HEK293 (cell line): ENCODE measurements at regions not wholly inside any gene's neighbourhood (a gene's known extent, or its start where the extent isn't known, plus 50 kb on each side); places are given as distances from the start of the nearest gene placed in this dataset.

Experiments used
- CTCF ChIA-PET: fragments of 350-600 bp; formaldehyde crosslinking; extraction: SDS; loops from one replicate; lab custom pipeline; 2021; ENCODE audit warnings: antibody characterized with exemption; lab: Yijun Ruan, JAX
- POLR2A ChIA-PET: fragments of 300-600 bp; formaldehyde crosslinking; extraction: SDS; loops from one replicate; lab custom pipeline; 2020; ENCODE audit warnings: antibody characterized with exemption, inconsistent platforms; lab: Yijun Ruan, JAX
- H3K27ac ChIP-seq: fragments of 200-500 bp; sonication (Bioruptor generic); 2 replicates; pipeline ENCODE4 v1.5.1; 2014; ENCODE audit warnings: low read depth, low read length, control low read depth, inconsistent platforms; ENCODE audit errors: extremely low read depth
- H3K36me3 ChIP-seq, 2 experiments: fragments of 200-500 bp in 1 of 2; sonication (Bioruptor generic) in 1 of 2; 1 replicate in 1 of 2; 2 replicates in 1 of 2; pipeline ENCODE4 v1.5.1; 2014 to 2017; ENCODE audit warnings: inconsistent platforms in 2 of 2, low read length in 2 of 2; ENCODE audit not compliant: control insufficient read depth in 2 of 2, insufficient read depth in 1 of 2
- H3K4me1 ChIP-seq: fragments of 200-500 bp; sonication (Bioruptor generic); 2 replicates; pipeline ENCODE4 v1.5.1; 2014; ENCODE audit warnings: mild to moderate bottlenecking, low read length, inconsistent platforms; ENCODE audit not compliant: control insufficient read depth, insufficient read depth
- H3K4me3 ChIP-seq: 2 replicates; pipeline ENCODE4 v1.5.1; 2011; ENCODE audit warnings: low read depth, mild to moderate bottlenecking, control low read depth, low read length, moderate library complexity
- H3K9me3 ChIP-seq: fragments of 200-500 bp; sonication (Bioruptor generic); 2 replicates; pipeline ENCODE4 v1.5.1; 2014; ENCODE audit warnings: low read depth, low read length, inconsistent platforms; ENCODE audit not compliant: control insufficient read depth, insufficient read depth
- EGR2 ChIP-seq: fragments of 450-650 bp; formaldehyde crosslinking; IDR thresholded peaks from 2 replicates; pipeline ENCODE4 v1.5.1; 2016; ENCODE audit warnings: low read depth, missing biosample characterization, missing genetic modification characterization
- GLI4 ChIP-seq: fragments of 450-650 bp; formaldehyde crosslinking; IDR thresholded peaks from 2 replicates; pipeline ENCODE4 v1.5.1; 2016; ENCODE audit warnings: missing biosample characterization, missing genetic modification characterization
- REPIN1 ChIP-seq: fragments of 450-650 bp; formaldehyde crosslinking; IDR thresholded peaks from 2 replicates; pipeline ENCODE4 v1.5.1; 2017; ENCODE audit warnings: missing biosample characterization, missing genetic modification characterization, low read depth
- SALL2 ChIP-seq: fragments of 450-650 bp; formaldehyde crosslinking; IDR thresholded peaks from 2 replicates; pipeline ENCODE4 v1.5.0; 2017; ENCODE audit warnings: missing biosample characterization, mild to moderate bottlenecking, missing genetic modification characterization, borderline replicate concordance
- SP3 ChIP-seq: fragments of 450-650 bp; formaldehyde crosslinking; IDR thresholded peaks from 2 replicates; pipeline ENCODE4 v1.5.1; 2016; ENCODE audit warnings: missing biosample characterization, missing genetic modification characterization
- ZFHX2 ChIP-seq: fragments of 450-650 bp; formaldehyde crosslinking; conservative IDR thresholded peaks from 2 replicates; pipeline ENCODE4 v1.5.1; 2016; ENCODE audit warnings: missing biosample characterization, missing genetic modification characterization
- ZFP69B ChIP-seq: fragments of 450-650 bp; formaldehyde crosslinking; IDR thresholded peaks from 2 replicates; pipeline ENCODE4 v1.5.1; 2016; ENCODE audit warnings: missing biosample characterization, missing genetic modification characterization
- ZNF112 ChIP-seq: fragments of 450-650 bp; formaldehyde crosslinking; IDR thresholded peaks from 2 replicates; pipeline ENCODE4 v1.5.0; 2017; ENCODE audit warnings: missing biosample characterization, missing genetic modification characterization
- ZNF114 ChIP-seq: fragments of 450-650 bp; formaldehyde crosslinking; IDR thresholded peaks from 2 replicates; pipeline ENCODE4 v1.5.0; 2017; ENCODE audit warnings: missing biosample characterization, missing genetic modification characterization
- ZNF473 ChIP-seq: fragments of 450-650 bp; formaldehyde crosslinking; IDR thresholded peaks from 2 replicates; pipeline ENCODE4 v1.5.1; 2017; ENCODE audit warnings: missing biosample characterization, missing genetic modification characterization
- ZNF621 ChIP-seq: fragments of 450-650 bp; formaldehyde crosslinking; IDR thresholded peaks from 2 replicates; pipeline ENCODE4 v1.5.1; 2017; ENCODE audit warnings: missing biosample characterization, missing genetic modification characterization
- ZNF623 ChIP-seq: fragments of 450-650 bp; formaldehyde crosslinking; IDR thresholded peaks from 2 replicates; pipeline ENCODE4 v1.5.1; 2016; ENCODE audit warnings: missing biosample characterization, missing genetic modification characterization
- ZNF707 ChIP-seq: fragments of 450-650 bp; formaldehyde crosslinking; IDR thresholded peaks from 2 replicates; pipeline ENCODE4 v1.5.1; 2016; ENCODE audit warnings: missing biosample characterization, missing genetic modification characterization
- ZNF837 ChIP-seq: fragments of 450-650 bp; formaldehyde crosslinking; IDR thresholded peaks from 2 replicates; pipeline ENCODE4 v1.5.1; 2016; ENCODE audit warnings: missing biosample characterization, missing genetic modification characterization
- ZSCAN16 ChIP-seq: fragments of 450-650 bp; formaldehyde crosslinking; IDR thresholded peaks from 2 replicates; pipeline ENCODE4 v1.5.1; 2016; ENCODE audit warnings: missing biosample characterization, missing genetic modification characterization
- ZSCAN30 ChIP-seq: fragments of 450-650 bp; IDR thresholded peaks from 2 replicates; pipeline ENCODE4 v1.5.1; 2018; ENCODE audit warnings: missing biosample characterization, mild to moderate bottlenecking, missing genetic modification characterization, moderate library complexity
- ZXDB ChIP-seq: fragments of 450-650 bp; formaldehyde crosslinking; IDR thresholded peaks from 2 replicates; pipeline ENCODE4 v1.5.1; 2016; ENCODE audit warnings: missing biosample characterization, missing genetic modification characterization
- TF ChIP-seq, protein P1 (sequence below): fragments of 450-650 bp; formaldehyde crosslinking; IDR thresholded peaks from 2 replicates; pipeline ENCODE4 v1.5.1; 2016; ENCODE audit warnings: missing biosample characterization, missing genetic modification characterization
- TF ChIP-seq, protein P2 (sequence below): fragments of 450-650 bp; formaldehyde crosslinking; IDR thresholded peaks from 2 replicates; pipeline ENCODE4 v1.5.1; 2016; ENCODE audit warnings: missing biosample characterization, missing genetic modification characterization
- TF ChIP-seq, protein P3 (sequence below): fragments of 450-650 bp; formaldehyde crosslinking; IDR thresholded peaks from 2 replicates; pipeline ENCODE4 v1.5.1; 2016; ENCODE audit warnings: missing biosample characterization, missing genetic modification characterization
- TF ChIP-seq, protein P4 (sequence below): fragments of 450-650 bp; formaldehyde crosslinking; IDR thresholded peaks from 2 replicates; pipeline ENCODE4 v1.5.1; 2016; ENCODE audit warnings: missing biosample characterization, missing genetic modification characterization
- TF ChIP-seq, protein P5 (sequence below): fragments of 450-650 bp; formaldehyde crosslinking; IDR thresholded peaks from 2 replicates; pipeline ENCODE4 v1.5.1; 2017; ENCODE audit warnings: missing biosample characterization, missing genetic modification characterization

DNA sequence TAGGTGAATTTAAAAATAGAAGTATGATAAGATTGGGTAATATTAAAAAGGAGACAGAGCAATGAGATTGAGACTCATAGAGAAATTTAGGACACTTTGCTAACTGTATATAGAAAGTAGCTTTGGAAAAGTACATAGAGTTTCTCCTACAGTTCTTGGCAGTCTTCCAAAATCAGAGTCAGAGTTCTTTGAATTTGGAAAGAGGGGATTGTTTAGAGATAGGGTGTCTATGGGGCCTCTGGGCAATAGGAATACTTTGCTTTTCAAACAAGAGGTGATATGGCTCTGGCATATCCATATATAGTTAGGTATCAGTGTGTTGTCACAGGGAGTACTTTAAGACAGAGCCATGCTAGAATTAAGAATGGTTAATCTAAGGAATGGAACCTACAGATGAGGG is 477.1 kb upstream of the KCNMB2 start:
- CTCF ChIA-PET = no interaction called here
- TF ChIP-seq ZNF707 (tag by site-specific recombination) (no peak), GLI4 (no peak), SP3 (no peak), REPIN1 (tag by site-specific recombination) (no peak), ZFP69B (tag by site-specific recombination) (no peak), ZNF114 (tag by site-specific recombination) (no peak), ZNF837 (tag by site-specific recombination) (no peak), ZSCAN16 (no peak), EGR2 (tag by site-specific recombination) (no peak)
- TF ChIP-seq, protein P1, sequence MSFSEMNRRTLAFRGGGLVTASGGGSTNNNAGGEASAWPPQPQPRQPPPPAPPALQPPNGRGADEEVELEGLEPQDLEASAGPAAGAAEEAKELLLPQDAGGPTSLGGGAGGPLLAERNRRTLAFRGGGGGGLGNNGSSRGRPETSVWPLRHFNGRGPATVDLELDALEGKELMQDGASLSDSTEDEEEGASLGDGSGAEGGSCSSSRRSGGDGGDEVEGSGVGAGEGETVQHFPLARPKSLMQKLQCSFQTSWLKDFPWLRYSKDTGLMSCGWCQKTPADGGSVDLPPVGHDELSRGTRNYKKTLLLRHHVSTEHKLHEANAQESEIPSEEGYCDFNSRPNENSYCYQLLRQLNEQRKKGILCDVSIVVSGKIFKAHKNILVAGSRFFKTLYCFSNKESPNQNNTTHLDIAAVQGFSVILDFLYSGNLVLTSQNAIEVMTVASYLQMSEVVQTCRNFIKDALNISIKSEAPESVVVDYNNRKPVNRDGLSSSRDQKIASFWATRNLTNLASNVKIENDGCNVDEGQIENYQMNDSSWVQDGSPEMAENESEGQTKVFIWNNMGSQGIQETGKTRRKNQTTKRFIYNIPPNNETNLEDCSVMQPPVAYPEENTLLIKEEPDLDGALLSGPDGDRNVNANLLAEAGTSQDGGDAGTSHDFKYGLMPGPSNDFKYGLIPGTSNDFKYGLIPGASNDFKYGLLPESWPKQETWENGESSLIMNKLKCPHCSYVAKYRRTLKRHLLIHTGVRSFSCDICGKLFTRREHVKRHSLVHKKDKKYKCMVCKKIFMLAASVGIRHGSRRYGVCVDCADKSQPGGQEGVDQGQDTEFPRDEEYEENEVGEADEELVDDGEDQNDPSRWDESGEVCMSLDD (tag by site-specific recombination) = no peak
- TF ChIP-seq, protein P2, sequence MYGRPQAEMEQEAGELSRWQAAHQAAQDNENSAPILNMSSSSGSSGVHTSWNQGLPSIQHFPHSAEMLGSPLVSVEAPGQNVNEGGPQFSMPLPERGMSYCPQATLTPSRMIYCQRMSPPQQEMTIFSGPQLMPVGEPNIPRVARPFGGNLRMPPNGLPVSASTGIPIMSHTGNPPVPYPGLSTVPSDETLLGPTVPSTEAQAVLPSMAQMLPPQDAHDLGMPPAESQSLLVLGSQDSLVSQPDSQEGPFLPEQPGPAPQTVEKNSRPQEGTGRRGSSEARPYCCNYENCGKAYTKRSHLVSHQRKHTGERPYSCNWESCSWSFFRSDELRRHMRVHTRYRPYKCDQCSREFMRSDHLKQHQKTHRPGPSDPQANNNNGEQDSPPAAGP = no peak
- TF ChIP-seq, protein P3, sequence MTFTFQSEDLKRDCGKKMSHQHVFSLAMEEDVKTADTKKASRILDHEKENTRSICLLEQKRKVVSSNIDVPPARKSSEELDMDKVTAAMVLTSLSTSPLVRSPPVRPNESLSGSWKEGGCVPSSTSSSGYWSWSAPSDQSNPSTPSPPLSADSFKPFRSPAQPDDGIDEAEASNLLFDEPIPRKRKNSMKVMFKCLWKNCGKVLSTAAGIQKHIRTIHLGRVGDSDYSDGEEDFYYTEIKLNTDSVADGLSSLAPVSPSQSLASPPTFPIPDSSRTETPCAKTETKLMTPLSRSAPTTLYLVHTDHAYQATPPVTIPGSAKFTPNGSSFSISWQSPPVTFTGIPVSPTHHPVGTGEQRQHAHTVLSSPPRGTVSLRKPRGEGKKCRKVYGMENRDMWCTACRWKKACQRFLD = no peak
- POLR2A ChIA-PET = no interaction called here
- Histone ChIP-seq H3K27ac (no peak overlapping the region), H3K36me3 (no peaks in the 10 kb centered on the region), H3K4me3 (no peak overlapping the region), H3K4me1 (peaks cover 4% of the 10 kb centered on the region; the same call in 1 of the 2 replicates), H3K9me3 (no peaks in the 10 kb centered on the region)

DNA sequence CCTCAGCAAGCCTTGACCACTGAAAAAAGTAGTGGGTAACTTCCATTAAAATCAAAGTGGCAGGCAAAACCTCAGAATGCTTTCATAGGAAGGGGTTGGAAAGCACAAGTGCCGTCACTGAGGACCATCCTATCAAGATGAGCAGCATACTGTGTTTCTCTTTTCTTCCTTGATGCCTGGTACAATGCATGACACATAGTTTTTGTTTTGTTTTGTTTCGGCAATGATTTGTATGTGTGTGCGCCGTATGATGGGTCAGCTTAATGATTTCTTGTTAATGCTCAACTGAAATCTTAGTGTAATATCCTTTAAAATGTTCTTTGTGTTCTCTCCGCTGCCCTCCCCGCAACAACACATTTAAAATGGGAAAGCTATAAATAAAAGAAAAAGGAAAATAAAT is 476.4 kb upstream of the KCNMB2 start:
- Histone ChIP-seq H3K9me3 (no peaks in the 10 kb centered on the region), H3K4me3 (no peak overlapping the region), H3K36me3 (no peaks in the 10 kb centered on the region), H3K4me1 (peaks cover 4% of the 10 kb centered on the region; the same call in 1 of the 2 replicates), H3K27ac (no peak overlapping the region)
- TF ChIP-seq REPIN1 (tag by site-specific recombination) (no peak), SALL2 (no peak), ZSCAN30 (no peak), ZNF473 (no peak), ZNF623 (tag by site-specific recombination) (no peak), ZNF621 (tag by site-specific recombination) (no peak), ZXDB (tag by site-specific recombination) (no peak), ZNF112 (tag by site-specific recombination) (no peak), ZFHX2 (tag by site-specific recombination) (no peak)
- TF ChIP-seq, protein P4, sequence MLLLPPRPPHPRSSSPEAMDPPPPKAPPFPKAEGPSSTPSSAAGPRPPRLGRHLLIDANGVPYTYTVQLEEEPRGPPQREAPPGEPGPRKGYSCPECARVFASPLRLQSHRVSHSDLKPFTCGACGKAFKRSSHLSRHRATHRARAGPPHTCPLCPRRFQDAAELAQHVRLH (tag by site-specific recombination) = no peak
- TF ChIP-seq, protein P5, sequence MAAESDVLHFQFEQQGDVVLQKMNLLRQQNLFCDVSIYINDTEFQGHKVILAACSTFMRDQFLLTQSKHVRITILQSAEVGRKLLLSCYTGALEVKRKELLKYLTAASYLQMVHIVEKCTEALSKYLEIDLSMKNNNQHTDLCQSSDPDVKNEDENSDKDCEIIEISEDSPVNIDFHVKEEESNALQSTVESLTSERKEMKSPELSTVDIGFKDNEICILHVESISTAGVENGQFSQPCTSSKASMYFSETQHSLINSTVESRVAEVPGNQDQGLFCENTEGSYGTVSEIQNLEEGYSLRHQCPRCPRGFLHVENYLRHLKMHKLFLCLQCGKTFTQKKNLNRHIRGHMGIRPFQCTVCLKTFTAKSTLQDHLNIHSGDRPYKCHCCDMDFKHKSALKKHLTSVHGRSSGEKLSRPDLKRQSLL = no peak
- ChIA-PET CTCF (no interaction called here), POLR2A (no interaction called here)
